Karpas-422 (cell line): ENCODE measurements at regions not wholly inside any gene's neighbourhood (a gene's known extent, or its start where the extent isn't known, plus 50 kb on each side); places are given as distances from the start of the nearest gene placed in this dataset.

Experiments used
- DNase-seq: peaks from one replicate; pipeline ENCODE4 v3.0.0-alpha.2; 2015
- H2AFZ ChIP-seq: fragments of 200-600 bp; sonication (generic); 2 replicates; pipeline ENCODE4 v1.6.1; 2014; ENCODE audit warnings: antibody characterized with exemption, low read length, mixed read lengths
- H3K27ac ChIP-seq: fragments of 200-600 bp; sonication (generic); 2 replicates; pipeline ENCODE4 v1.5.1; 2014; ENCODE audit warnings: mild to moderate bottlenecking, low read length, moderate library complexity
- H3K27me3 ChIP-seq: fragments of 200-600 bp; sonication (generic); 2 replicates; pipeline ENCODE4 v1.6.1; 2014; ENCODE audit warnings: low read length, mixed read lengths
- H3K36me3 ChIP-seq: fragments of 200-600 bp; sonication (generic); 2 replicates; pipeline ENCODE4 v1.6.1; 2014; ENCODE audit warnings: low read length, mixed read lengths; ENCODE audit not compliant: insufficient read depth
- H3K4me1 ChIP-seq: fragments of 200-600 bp; sonication (generic); 2 replicates; pipeline ENCODE4 v1.6.1; 2014; ENCODE audit warnings: mild to moderate bottlenecking, low read length, mixed read lengths
- H3K4me2 ChIP-seq: fragments of 200-600 bp; sonication (generic); 2 replicates; pipeline ENCODE4 v1.6.1; 2014; ENCODE audit warnings: low read length, low read depth, mild to moderate bottlenecking; ENCODE audit not compliant: poor library complexity, severe bottlenecking
- H3K4me3 ChIP-seq: fragments of 200-600 bp; sonication (generic); 2 replicates; pipeline ENCODE4 v1.5.1; 2014; ENCODE audit warnings: mild to moderate bottlenecking, antibody characterized with exemption, low read length, mixed read lengths
- H3K79me2 ChIP-seq: fragments of 200-600 bp; sonication (generic); 2 replicates; pipeline ENCODE4 v1.6.1; 2014; ENCODE audit warnings: mild to moderate bottlenecking, low read length, mixed read lengths
- H3K9ac ChIP-seq: fragments of 200-600 bp; sonication (generic); 2 replicates; pipeline ENCODE4 v1.6.0; 2014; ENCODE audit warnings: low read length
- H3K9me2 ChIP-seq: fragments of 200-600 bp; sonication (generic), shearing (Covaris generic); replicated peaks from 2 replicates; pipeline ENCODE4 v1.6.0; 2014; ENCODE audit warnings: mild to moderate bottlenecking, low read length, moderate library complexity; ENCODE audit not compliant: insufficient read depth
- H3K9me3 ChIP-seq: fragments of 300-700, 200-600 bp; sonication (generic); 2 replicates; pipeline ENCODE4 v1.6.1; 2014; ENCODE audit warnings: low read length, mixed read lengths
- H4K20me1 ChIP-seq: fragments of 200-600 bp; sonication (generic); 2 replicates; pipeline ENCODE4 v1.6.1; 2014; ENCODE audit warnings: mild to moderate bottlenecking, antibody characterized with exemption, low read length, low read depth; ENCODE audit not compliant: insufficient read depth

DNA sequence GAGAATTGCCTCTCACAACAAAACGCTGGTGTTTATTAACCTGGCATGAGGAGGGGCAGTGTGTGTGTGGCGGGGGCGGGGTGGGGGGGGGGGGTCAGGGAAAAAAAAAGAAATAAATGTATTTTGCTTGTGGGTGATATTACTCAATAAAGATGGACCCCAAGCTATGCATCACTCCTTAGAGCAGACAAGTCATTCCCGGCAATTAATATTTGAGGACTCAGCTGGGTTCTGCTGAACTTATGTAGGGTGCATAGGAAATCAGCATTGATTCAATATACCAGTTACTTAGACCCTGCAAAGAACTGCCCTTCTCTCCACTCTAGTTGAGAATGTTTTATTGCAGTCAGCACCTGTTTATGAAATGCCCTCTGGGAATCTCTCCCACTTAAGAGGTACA lies 206.2 kb upstream of the MAF start:
- Histone ChIP-seq H3K36me3 (no peaks in the 10 kb centered on the region), H4K20me1 (no peaks in the 10 kb centered on the region), H3K27ac (no peak overlapping the region), H3K9me2 (no peaks in the 10 kb centered on the region), H3K4me2 (no peak overlapping the region), H2AFZ (no peak overlapping the region), H3K9ac (no peak overlapping the region), H3K9me3 (no peaks in the 10 kb centered on the region), H3K79me2 (no peaks in the 10 kb centered on the region), H3K27me3 (no peaks in the 10 kb centered on the region), H3K4me1 (no peaks in the 10 kb centered on the region), H3K4me3 (no peak overlapping the region)
- DNase-seq: no peak

DNA sequence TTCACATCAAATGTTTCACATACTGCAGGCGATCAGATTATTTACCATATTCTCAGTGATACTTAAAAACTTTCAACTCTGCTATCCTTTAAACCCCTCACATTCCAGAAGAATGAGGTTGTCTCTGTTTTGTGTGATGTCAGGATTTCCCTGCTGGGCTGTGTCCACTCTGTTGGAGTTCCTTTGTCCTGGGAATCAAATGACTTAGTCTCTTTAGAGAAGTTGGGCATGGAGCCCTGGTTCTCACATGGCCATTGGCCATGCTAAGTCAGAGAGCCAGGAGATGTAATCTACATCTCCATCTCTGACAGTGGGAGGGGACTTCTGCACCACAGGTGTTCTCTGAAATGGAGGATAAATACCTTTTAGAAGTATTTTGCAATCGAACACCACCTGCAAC lies 205.1 kb upstream of the MAF start:
- no peak for DNase-seq
- H3K79me2 ChIP-seq: no peaks in the 10 kb centered on the region

DNA sequence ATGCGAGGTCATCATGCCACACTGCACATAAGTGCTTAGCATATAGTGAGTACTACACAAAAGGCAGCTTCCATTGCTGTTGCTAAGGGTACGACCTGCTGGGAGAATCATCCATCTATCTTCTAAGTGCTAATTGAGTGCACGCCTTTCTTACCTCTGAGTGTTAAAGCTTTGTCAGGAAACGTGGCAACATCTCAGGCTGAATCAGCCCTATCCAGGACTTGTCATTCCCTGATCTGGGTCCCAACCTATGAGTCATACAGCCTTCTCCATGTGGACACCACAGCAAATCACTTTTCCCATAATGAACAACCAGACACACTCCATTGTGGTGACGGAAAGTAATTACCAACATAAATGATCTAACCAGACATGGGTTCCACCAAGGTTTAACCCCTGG lies 201.1 kb upstream of the MAF start:
- no peaks in the 10 kb centered on the region for H4K20me1 ChIP-seq
- no peaks in the 10 kb centered on the region for H3K4me1 ChIP-seq
- H3K9me2 ChIP-seq: no peaks in the 10 kb centered on the region
- no peak overlapping the region for H2AFZ ChIP-seq
- H3K27me3 ChIP-seq: no peaks in the 10 kb centered on the region
- no peak overlapping the region for H3K4me3 ChIP-seq
- H3K27ac ChIP-seq: no peak overlapping the region
- H3K36me3 ChIP-seq: no peaks in the 10 kb centered on the region
- H3K79me2 ChIP-seq: no peaks in the 10 kb centered on the region
- H3K9me3 ChIP-seq: no peaks in the 10 kb centered on the region
- H3K4me2 ChIP-seq: no peak overlapping the region
- H3K9ac ChIP-seq: no peak overlapping the region
- DNase-seq: no peak

More for the DNA sequence above, 205.1 kb upstream of the MAF start:
- Histone ChIP-seq H3K9ac (no peak overlapping the region), H2AFZ (no peak overlapping the region), H3K4me2 (no peak overlapping the region), H3K27me3 (no peaks in the 10 kb centered on the region), H3K4me3 (no peak overlapping the region), H3K9me2 (no peaks in the 10 kb centered on the region), H4K20me1 (no peaks in the 10 kb centered on the region), H3K36me3 (no peaks in the 10 kb centered on the region), H3K9me3 (no peaks in the 10 kb centered on the region), H3K27ac (no peak overlapping the region), H3K4me1 (no peaks in the 10 kb centered on the region)

DNA sequence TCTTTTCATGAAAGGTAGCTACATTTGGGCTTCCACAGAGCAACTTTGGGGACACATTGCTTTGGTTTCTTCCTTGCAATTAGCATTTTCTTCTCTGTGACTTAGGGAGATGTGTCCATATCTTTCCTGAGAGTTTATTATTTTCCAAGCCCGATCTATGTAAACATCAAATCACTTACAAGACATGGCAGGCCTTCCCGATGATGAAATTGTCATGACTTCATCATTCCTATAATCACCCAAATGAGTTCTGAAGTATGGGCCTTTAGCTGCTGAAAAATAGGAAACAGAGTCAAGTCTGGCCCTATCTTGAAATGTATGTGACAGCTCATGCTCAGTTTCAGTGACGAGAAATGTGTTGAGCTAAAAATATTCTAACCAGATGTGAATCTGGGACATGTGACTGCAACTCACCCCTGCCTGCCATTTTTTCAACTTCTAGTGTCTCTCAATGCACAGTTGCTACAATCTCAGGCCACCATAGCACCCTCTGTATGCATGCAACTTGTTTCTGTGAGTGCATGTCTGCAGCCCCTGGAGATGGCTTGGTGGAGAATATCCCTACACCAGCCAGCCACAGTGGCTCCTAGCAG lies 199.6 kb upstream of the MAF start:
- Histone ChIP-seq H3K27ac (no peak overlapping the region), H3K9ac (no peak overlapping the region), H3K4me2 (no peak overlapping the region), H3K27me3 (no peaks in the 10 kb centered on the region), H3K4me3 (no peak overlapping the region), H3K36me3 (no peaks in the 10 kb centered on the region), H2AFZ (no peak overlapping the region), H3K79me2 (no peaks in the 10 kb centered on the region), H3K4me1 (no peaks in the 10 kb centered on the region), H3K9me3 (no peaks in the 10 kb centered on the region), H4K20me1 (no peaks in the 10 kb centered on the region), H3K9me2 (no peaks in the 10 kb centered on the region)
- no peak for DNase-seq

DNA sequence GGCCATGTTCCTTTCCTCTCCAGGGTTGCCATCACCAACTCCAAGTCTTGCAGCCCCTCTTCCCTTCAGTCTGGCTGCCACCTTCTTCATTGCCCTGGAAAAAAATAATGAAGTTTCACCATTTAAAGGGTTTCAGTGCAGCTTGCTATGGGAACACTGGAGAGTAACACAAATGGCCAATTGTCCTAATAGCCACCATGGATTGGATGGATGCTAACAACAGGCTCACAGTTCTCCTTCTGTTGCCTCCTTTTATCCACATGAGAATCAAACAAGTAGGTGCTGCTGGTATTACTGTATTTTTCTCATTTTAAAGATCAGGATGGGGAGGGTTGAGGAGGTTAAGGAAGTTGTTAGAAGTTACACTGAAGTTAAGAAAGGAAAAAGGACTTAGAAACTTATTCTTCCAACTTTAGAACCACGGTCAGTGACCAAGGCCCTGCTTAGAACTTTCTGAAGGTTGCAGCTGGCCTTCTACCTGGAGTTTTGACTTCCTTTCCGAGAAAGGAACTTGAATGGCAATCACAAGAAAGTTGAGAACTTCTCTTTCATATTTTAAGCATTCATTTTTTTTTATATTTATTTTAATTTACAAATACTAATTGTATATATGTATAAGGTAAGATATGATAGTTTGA lies 198.0 kb upstream of the MAF start:
- Histone ChIP-seq H4K20me1 (no peaks in the 10 kb centered on the region), H3K27me3 (no peaks in the 10 kb centered on the region), H2AFZ (no peak overlapping the region), H3K79me2 (no peaks in the 10 kb centered on the region), H3K9me3 (no peaks in the 10 kb centered on the region), H3K4me1 (no peaks in the 10 kb centered on the region), H3K4me3 (no peak overlapping the region), H3K27ac (no peak overlapping the region), H3K9ac (no peak overlapping the region), H3K4me2 (no peak overlapping the region), H3K36me3 (no peaks in the 10 kb centered on the region), H3K9me2 (no peaks in the 10 kb centered on the region)
- no peak for DNase-seq

DNA sequence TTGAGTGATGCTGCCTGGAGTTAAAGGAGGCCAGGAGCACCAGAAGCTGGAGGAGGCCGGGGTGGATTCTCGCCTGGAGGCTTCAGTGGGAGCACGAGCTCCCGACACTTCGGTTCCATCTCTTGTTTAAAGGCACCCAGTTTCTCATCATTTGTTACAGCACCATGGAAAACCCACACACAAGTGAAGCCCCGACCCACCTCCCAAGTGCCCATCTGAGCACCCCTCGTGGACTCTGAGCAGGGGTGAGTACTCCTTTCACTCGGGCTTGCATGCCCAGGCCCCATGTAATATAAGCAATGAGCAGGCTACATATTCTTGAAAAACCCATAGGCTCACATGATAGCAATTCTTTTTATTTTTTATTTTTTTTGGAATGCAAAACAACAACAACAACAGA lies 196.9 kb upstream of the MAF start:
- Histone ChIP-seq H3K27ac (no peak overlapping the region), H3K36me3 (no peaks in the 10 kb centered on the region), H3K9me2 (no peaks in the 10 kb centered on the region), H3K4me3 (no peak overlapping the region), H3K9me3 (no peaks in the 10 kb centered on the region), H3K27me3 (no peaks in the 10 kb centered on the region), H2AFZ (no peak overlapping the region), H3K4me1 (no peaks in the 10 kb centered on the region), H3K79me2 (no peaks in the 10 kb centered on the region), H3K9ac (no peak overlapping the region), H3K4me2 (no peak overlapping the region), H4K20me1 (no peaks in the 10 kb centered on the region)
- no peak for DNase-seq

DNA sequence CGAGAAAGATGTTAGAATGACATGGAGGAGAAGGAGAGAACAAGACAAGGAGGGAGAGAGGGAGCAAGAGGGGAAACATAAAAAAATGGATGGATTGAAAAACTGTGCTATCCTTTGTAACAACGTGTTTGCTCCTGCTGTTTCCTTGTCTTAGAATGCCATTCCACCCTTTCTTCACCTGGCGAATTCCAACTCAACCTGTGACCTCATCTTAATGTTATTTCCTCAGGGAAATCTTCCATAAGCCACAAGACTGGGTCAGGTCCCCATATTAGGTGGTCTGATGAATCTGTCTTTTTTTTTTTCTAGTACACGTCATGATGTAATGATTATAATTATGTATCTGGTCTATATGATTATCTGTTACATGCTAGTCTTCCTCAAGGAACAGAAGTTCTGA lies 195.0 kb upstream of the MAF start:
- Histone ChIP-seq H3K79me2 (no peaks in the 10 kb centered on the region), H4K20me1 (no peaks in the 10 kb centered on the region), H3K27ac (no peak overlapping the region), H3K4me2 (no peak overlapping the region), H3K9me3 (no peaks in the 10 kb centered on the region), H3K4me3 (no peak overlapping the region), H2AFZ (no peak overlapping the region), H3K9me2 (no peaks in the 10 kb centered on the region), H3K4me1 (no peaks in the 10 kb centered on the region), H3K27me3 (no peaks in the 10 kb centered on the region), H3K36me3 (no peaks in the 10 kb centered on the region), H3K9ac (no peak overlapping the region)
- DNase-seq: no peak

DNA sequence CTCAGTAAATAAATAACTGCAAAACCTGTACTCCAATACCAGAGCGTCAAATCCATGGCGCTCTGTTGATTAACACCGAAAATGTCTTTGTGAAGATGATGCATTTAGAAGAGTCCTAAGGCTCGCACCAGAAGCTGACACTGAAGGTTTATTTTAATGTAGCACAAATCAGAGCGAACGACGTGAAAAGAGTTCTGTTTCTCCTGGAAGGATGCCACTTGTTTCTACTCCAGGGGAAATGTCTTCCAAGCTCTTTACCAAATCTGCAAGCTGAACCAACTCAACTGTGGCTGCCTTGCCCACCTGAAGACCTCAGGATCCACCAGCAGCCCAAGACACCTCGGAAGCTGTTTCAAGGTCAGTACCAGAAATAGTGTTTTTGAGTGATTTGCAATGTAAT lies 194.4 kb upstream of the MAF start:
- Histone ChIP-seq H3K9me3 (no peaks in the 10 kb centered on the region), H3K4me3 (no peak overlapping the region), H3K9ac (no peak overlapping the region), H3K4me1 (no peaks in the 10 kb centered on the region), H3K27me3 (no peaks in the 10 kb centered on the region), H3K9me2 (no peaks in the 10 kb centered on the region), H2AFZ (no peak overlapping the region), H3K27ac (no peak overlapping the region), H3K36me3 (no peaks in the 10 kb centered on the region), H3K79me2 (no peaks in the 10 kb centered on the region), H4K20me1 (no peaks in the 10 kb centered on the region), H3K4me2 (no peak overlapping the region)
- DNase-seq: no peak
